Smooth muscle cell (in vitro differentiated cells): ENCODE measurements at regions not wholly inside any gene's neighbourhood (a gene's known extent, or its start where the extent isn't known, plus 50 kb on each side); places are given as distances from the start of the nearest gene placed in this dataset.

Experiments
- DNase-seq: peaks from one replicate; lab custom pipeline; 2025; ENCODE audit not compliant: unreplicated experiment; lab: John Stamatoyannopoulos, UW
- H2AFZ ChIP-seq: fragments of 200-600 bp; sonication (generic); 2 replicates; pipeline ENCODE4 v1.6.0; 2016; ENCODE audit warnings: antibody characterized with exemption, low read depth, mild to moderate bottlenecking
- H3F3A ChIP-seq: fragments of 200-600 bp; sonication (generic); 2 replicates; pipeline ENCODE4 v1.6.0; 2017; ENCODE audit warnings: antibody characterized with exemption, low read depth
- H3K27ac ChIP-seq: fragments of 200-600 bp; sonication (generic); 2 replicates; pipeline ENCODE4 v1.5.1; 2016; ENCODE audit warnings: low read depth, mild to moderate bottlenecking
- H3K27me3 ChIP-seq: fragments of 200-600 bp; sonication (generic); 2 replicates; pipeline ENCODE4 v1.6.1; 2016; ENCODE audit warnings: low read depth, mild to moderate bottlenecking
- H3K36me3 ChIP-seq: fragments of 200-600 bp; sonication (generic); 2 replicates; pipeline ENCODE4 v1.5.1; 2016; ENCODE audit warnings: low read depth
- H3K4me1 ChIP-seq: fragments of 200-600 bp; sonication (generic); 2 replicates; pipeline ENCODE4 v1.5.1; 2016; ENCODE audit warnings: low read depth
- H3K4me2 ChIP-seq: fragments of 200-600 bp; sonication (generic); 2 replicates; pipeline ENCODE4 v1.6.0; 2016; ENCODE audit warnings: mild to moderate bottlenecking
- H3K4me3 ChIP-seq: fragments of 200-600 bp; sonication (generic); 2 replicates; pipeline ENCODE4 v1.5.1; 2016; ENCODE audit warnings: mild to moderate bottlenecking
- H3K79me2 ChIP-seq: fragments of 200-600 bp; sonication (generic); 2 replicates; pipeline ENCODE4 v1.6.0; 2016; ENCODE audit warnings: low read depth, mild to moderate bottlenecking
- H3K9ac ChIP-seq: fragments of 200-600 bp; sonication (generic); 2 replicates; pipeline ENCODE4 v1.6.0; 2016; ENCODE audit warnings: low read depth
- H3K9me3 ChIP-seq: fragments of 200-600 bp; sonication (generic); replicated peaks from 2 replicates; pipeline ENCODE4 v1.5.1; 2016; ENCODE audit warnings: low read depth
- H4K20me1 ChIP-seq: fragments of 200-600 bp; sonication (generic); 2 replicates; pipeline ENCODE4 v1.6.0; 2016; ENCODE audit warnings: low read depth
- WGBS: methylation state at CpG from one replicate; pipeline ENCODE4 v1.1.7; 2016; ENCODE audit warnings: low lambda C conversion rate; 5-methylcytosine and 5-hydroxymethylcytosine counted together
- TF ChIP-seq, protein P1 (sequence below): fragments of 200-600 bp; sonication (generic); IDR thresholded peaks from 2 replicates; pipeline ENCODE4 v1.5.1; 2017; ENCODE audit warnings: borderline replicate concordance, mild to moderate bottlenecking, antibody characterized with exemption; ENCODE audit not compliant: insufficient read depth, poor library complexity, severe bottlenecking

DNA sequence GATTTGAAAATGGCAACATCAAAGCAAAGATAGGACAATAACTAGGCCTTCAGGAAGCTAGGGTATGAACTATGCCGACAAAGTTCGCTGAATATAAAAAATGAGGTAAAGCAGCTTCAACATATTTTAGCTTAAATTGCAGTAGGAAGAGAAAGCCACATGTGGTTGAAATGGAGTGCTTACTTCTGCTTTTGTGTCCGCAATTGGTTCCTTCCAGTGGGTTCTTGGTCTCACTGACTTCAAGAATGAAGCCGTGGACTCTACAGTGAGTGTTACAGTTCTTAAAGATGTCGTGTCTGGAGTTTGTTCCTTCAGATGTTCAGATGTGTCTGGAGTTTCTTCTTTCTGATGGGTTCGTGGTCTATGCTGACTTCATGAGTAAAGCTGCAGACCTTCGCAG, 95.2 kb downstream of the APTX start:
- no peaks in the 10 kb centered on the region for H3K9me3 ChIP-seq
- no peaks in the 10 kb centered on the region for H3F3A ChIP-seq
- TF ChIP-seq, protein P1, sequence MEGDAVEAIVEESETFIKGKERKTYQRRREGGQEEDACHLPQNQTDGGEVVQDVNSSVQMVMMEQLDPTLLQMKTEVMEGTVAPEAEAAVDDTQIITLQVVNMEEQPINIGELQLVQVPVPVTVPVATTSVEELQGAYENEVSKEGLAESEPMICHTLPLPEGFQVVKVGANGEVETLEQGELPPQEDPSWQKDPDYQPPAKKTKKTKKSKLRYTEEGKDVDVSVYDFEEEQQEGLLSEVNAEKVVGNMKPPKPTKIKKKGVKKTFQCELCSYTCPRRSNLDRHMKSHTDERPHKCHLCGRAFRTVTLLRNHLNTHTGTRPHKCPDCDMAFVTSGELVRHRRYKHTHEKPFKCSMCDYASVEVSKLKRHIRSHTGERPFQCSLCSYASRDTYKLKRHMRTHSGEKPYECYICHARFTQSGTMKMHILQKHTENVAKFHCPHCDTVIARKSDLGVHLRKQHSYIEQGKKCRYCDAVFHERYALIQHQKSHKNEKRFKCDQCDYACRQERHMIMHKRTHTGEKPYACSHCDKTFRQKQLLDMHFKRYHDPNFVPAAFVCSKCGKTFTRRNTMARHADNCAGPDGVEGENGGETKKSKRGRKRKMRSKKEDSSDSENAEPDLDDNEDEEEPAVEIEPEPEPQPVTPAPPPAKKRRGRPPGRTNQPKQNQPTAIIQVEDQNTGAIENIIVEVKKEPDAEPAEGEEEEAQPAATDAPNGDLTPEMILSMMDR: no peak
- no peak overlapping the region for H3K27ac ChIP-seq
- no peak overlapping the region for H2AFZ ChIP-seq
- no peak overlapping the region for H3K4me2 ChIP-seq
- no peak overlapping the region for H3K9ac ChIP-seq
- H3K4me1 ChIP-seq: no peaks in the 10 kb centered on the region
- no peaks in the 10 kb centered on the region for H3K36me3 ChIP-seq
- H3K27me3 ChIP-seq: no peaks in the 10 kb centered on the region
- H3K4me3 ChIP-seq: no peak overlapping the region
- H4K20me1 ChIP-seq: no peaks in the 10 kb centered on the region
- DNase-seq: no peak
- no peaks in the 10 kb centered on the region for H3K79me2 ChIP-seq
- 81% methylated on average over 7 of the region's 7 CpGs for WGBS

GRCh38 chr9:32915802-32916201, 85.6 kb downstream of the APTX start:
- H3K9ac ChIP-seq: no peak overlapping the region
- WGBS: 84% methylated on average over 5 of the region's 5 CpGs
- no peaks in the 10 kb centered on the region for H3K4me1 ChIP-seq
- no peak overlapping the region for H2AFZ ChIP-seq
- DNase-seq: no peak
- no peaks in the 10 kb centered on the region for H3K9me3 ChIP-seq
- no peaks in the 10 kb centered on the region for H4K20me1 ChIP-seq
- H3K27ac ChIP-seq: no peak overlapping the region
- no peaks in the 10 kb centered on the region for H3K79me2 ChIP-seq
- TF ChIP-seq, protein P1: no peak
- no peaks in the 10 kb centered on the region for H3F3A ChIP-seq
- no peak overlapping the region for H3K4me2 ChIP-seq
- no peaks in the 10 kb centered on the region for H3K36me3 ChIP-seq
- no peak overlapping the region for H3K4me3 ChIP-seq
- no peaks in the 10 kb centered on the region for H3K27me3 ChIP-seq

DNA sequence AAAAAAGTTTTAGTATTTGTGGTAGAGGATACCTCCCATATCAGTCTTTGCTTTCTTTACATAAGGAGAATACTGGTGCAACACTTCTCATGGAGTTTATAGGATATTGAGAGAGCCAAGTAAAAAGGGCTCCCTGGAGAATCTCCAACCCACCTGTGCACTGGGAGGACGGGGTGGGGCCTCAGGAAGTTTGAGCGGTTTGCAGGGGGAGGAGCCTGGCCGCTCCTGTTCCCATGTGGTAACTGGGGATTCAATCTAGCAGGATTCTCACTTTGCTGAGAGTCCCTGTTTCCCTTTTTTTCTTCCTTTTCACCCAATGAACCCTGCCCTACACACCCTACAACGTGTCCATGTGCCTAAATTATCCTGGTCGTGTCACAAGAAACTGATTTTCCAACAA, 82.8 kb downstream of the APTX start:
- no peaks in the 10 kb centered on the region for H4K20me1 ChIP-seq
- no peak overlapping the region for H3K4me3 ChIP-seq
- no peak overlapping the region for H3K27ac ChIP-seq
- H3K9ac ChIP-seq: no peak overlapping the region
- WGBS: 80% methylated on average over 4 of the region's 5 CpGs
- no peaks in the 10 kb centered on the region for H3K9me3 ChIP-seq
- H3K27me3 ChIP-seq: no peaks in the 10 kb centered on the region
- no peaks in the 10 kb centered on the region for H3F3A ChIP-seq
- H3K4me2 ChIP-seq: no peak overlapping the region
- H2AFZ ChIP-seq: no peak overlapping the region
- TF ChIP-seq, protein P1: no peak
- H3K4me1 ChIP-seq: no peaks in the 10 kb centered on the region
- DNase-seq: no peak
- no peaks in the 10 kb centered on the region for H3K36me3 ChIP-seq
- no peaks in the 10 kb centered on the region for H3K79me2 ChIP-seq
